ENCODE measurements at regions not wholly inside any gene's neighbourhood (a gene's known extent, or its start where the extent isn't known, plus 50 kb on each side); places are given as distances from the start of the nearest gene placed in this dataset.

- TF ChIP-seq POLR2AphosphoS5 (IDR thresholded peaks at IDR 0.05; ENCODE audit: borderline replicate concordance, low read depth, low read length) = no peak
- no peak for TF ChIP-seq EZH2 (IDR thresholded peaks at IDR 0.05)
- TF ChIP-seq FOXP2 (optimal IDR thresholded peaks at IDR 0.05; ENCODE audit: control extremely low read depth, extremely low read length, insufficient read depth) = no peak
Measured at GRCh38 chr4:23441530-23442069, 448.2 kb downstream of the PPARGC1A start.
